Panc1 (cell line): ENCODE measurements at regions not wholly inside any gene's neighbourhood (a gene's known extent, or its start where the extent isn't known, plus 50 kb on each side); places are given as distances from the start of the nearest gene placed in this dataset.

Experiments used
- CTCF ChIP-seq: fragments of 450-650 bp; IDR thresholded peaks from 2 replicates; pipeline ENCODE4 v1.5.1; 2017; ENCODE audit warnings: mild to moderate bottlenecking
- POLR2AphosphoS5 ChIP-seq: IDR thresholded peaks from 2 replicates; pipeline ENCODE4 v1.6.1; 2012; ENCODE audit warnings: mild to moderate bottlenecking, low read depth, low read length, moderate library complexity

DNA sequence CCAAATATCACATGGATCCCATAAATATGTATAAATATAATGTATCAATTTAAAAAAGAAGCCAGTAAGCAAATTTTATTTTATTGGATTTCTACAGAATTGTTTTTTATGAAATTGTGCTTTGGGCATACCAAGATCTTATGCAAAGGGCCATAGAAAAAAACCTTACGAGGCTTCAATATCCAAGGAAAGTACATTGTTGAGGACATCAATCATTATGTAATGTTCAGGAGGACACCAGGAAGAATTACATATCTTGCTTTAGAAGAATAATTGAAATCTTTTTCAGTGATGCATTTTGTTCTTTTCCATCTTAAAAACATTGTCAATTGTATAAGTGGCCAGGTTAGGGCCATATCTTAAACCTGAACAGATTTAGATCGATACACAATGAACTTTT lies 187.8 kb upstream of the GAS1 start:
- TF ChIP-seq CTCF (no peak), POLR2AphosphoS5 (no peak)
